Liver (tissue), 8 donors: ENCODE measurements at regions not wholly inside any gene's neighbourhood (a gene's known extent, or its start where the extent isn't known, plus 50 kb on each side); places are given as distances from the start of the nearest gene placed in this dataset.

Source experiments
- DNase-seq: peaks from one replicate; pipeline ENCODE4 v3.0.0-alpha.2; 2017; ENCODE audit warnings: low spot score
- H3K27ac ChIP-seq, 2 donors: one replicate each; pipeline ENCODE4 v1.7.0; 2013; ENCODE audit warnings: inconsistent platforms in 2 of 2, low read length in 2 of 2, control low read depth in 1 of 2, low read depth in 1 of 2, mild to moderate bottlenecking in 1 of 2
- H3K27me3 ChIP-seq, 4 donors: one replicate each; pipeline versions ENCODE4 v1.6.1 to v1.7.0; 2013; ENCODE audit warnings: low read length in 3 of 4, inconsistent platforms in 1 of 4, mild to moderate bottlenecking in 1 of 4, moderate library complexity in 1 of 4; ENCODE audit not compliant: control insufficient read depth in 4 of 4, insufficient read depth in 4 of 4
- H3K36me3 ChIP-seq, 4 donors: one replicate each; pipeline versions ENCODE4 v1.6.1 to v1.7.0; 2013; ENCODE audit warnings: low read length in 3 of 4, mild to moderate bottlenecking in 3 of 4, low read depth in 1 of 4, moderate library complexity in 1 of 4; ENCODE audit not compliant: control insufficient read depth in 4 of 4, insufficient read depth in 3 of 4
- H3K4me1 ChIP-seq, 4 donors: one replicate each; pipeline versions ENCODE4 v1.6.1 to v1.7.0; 2013; ENCODE audit warnings: low read length in 3 of 4, mild to moderate bottlenecking in 3 of 4, moderate library complexity in 1 of 4; ENCODE audit not compliant: control insufficient read depth in 4 of 4, insufficient read depth in 4 of 4
- H3K4me3 ChIP-seq, 3 donors: one replicate each; pipeline versions ENCODE4 v1.6.1 to v1.7.0; 2013; ENCODE audit warnings: low read length in 3 of 3, control low read depth in 1 of 3, low read depth in 1 of 3, mild to moderate bottlenecking in 1 of 3
- H3K9ac ChIP-seq, 2 donors: one replicate each; pipeline ENCODE4 v1.7.0; 2013; ENCODE audit warnings: low read length in 2 of 2, mild to moderate bottlenecking in 2 of 2, moderate library complexity in 2 of 2, control low read depth in 1 of 2, low read depth in 1 of 2
- H3K9me3 ChIP-seq, 4 donors: one replicate each; pipeline versions ENCODE4 v1.6.1 to v1.7.0; 2013; ENCODE audit warnings: low read length in 3 of 4; ENCODE audit not compliant: control insufficient read depth in 4 of 4
- FOXA1 ChIP-seq: IDR thresholded peaks from 2 replicates; pipeline ENCODE4 v1.6.1; 2016; ENCODE audit warnings: antibody characterized with exemption
- FOXA2 ChIP-seq: IDR thresholded peaks from 2 replicates; pipeline ENCODE4 v1.6.1; 2016; ENCODE audit warnings: antibody characterized with exemption
- GABPA ChIP-seq, 2 donors: IDR thresholded peaks in 1 of 2; conservative IDR thresholded peaks in 1 of 2; 2 replicates each; pipeline ENCODE4 v1.6.1; 2016; ENCODE audit warnings: antibody characterized with exemption in 2 of 2, mild to moderate bottlenecking in 1 of 2, moderate library complexity in 1 of 2
- HNF4G ChIP-seq: IDR thresholded peaks from 2 replicates; pipeline ENCODE4 v1.6.1; 2016; ENCODE audit warnings: antibody characterized with exemption
- JUND ChIP-seq, 2 donors: IDR thresholded peaks; 2 replicates each; pipeline ENCODE4 v1.6.1; 2016; ENCODE audit warnings: antibody characterized with exemption in 2 of 2
- NR2F2 ChIP-seq: IDR thresholded peaks from 2 replicates; pipeline ENCODE4 v1.6.1; 2016; ENCODE audit warnings: antibody characterized with exemption
- RAD21 ChIP-seq, 2 donors: IDR thresholded peaks; 2 replicates each; pipeline ENCODE4 v1.6.1; 2016; ENCODE audit warnings: antibody characterized with exemption in 2 of 2, mild to moderate bottlenecking in 2 of 2
- RXRA ChIP-seq, 2 donors: IDR thresholded peaks; 2 replicates each; pipeline ENCODE4 v1.6.1; 2017 to 2018; ENCODE audit warnings: antibody characterized with exemption in 2 of 2, mild to moderate bottlenecking in 1 of 2
- SP1 ChIP-seq: IDR thresholded peaks from 2 replicates; pipeline ENCODE4 v1.6.1; 2018; ENCODE audit warnings: antibody characterized with exemption, mild to moderate bottlenecking
- TAF1 ChIP-seq: conservative IDR thresholded peaks from 2 replicates; pipeline ENCODE4 v1.6.1; 2016; ENCODE audit warnings: antibody characterized with exemption, mild to moderate bottlenecking
- WGBS: extraction: QIAGEN DNeasy Blood & Tissue Kit; methylation state at CpG from one replicate; pipeline ENCODE4 v1.1.7; 2013; 5-methylcytosine and 5-hydroxymethylcytosine counted together
- TF ChIP-seq, protein P1 (sequence below): IDR thresholded peaks from 2 replicates; pipeline ENCODE4 v1.6.1; 2016; ENCODE audit warnings: antibody characterized with exemption
- TF ChIP-seq, protein P2 (sequence below): IDR thresholded peaks from 2 replicates; pipeline ENCODE4 v1.6.1; 2016; ENCODE audit warnings: antibody characterized with exemption
- TF ChIP-seq, protein P3 (sequence below): fragments of 150-350 bp; IDR thresholded peaks from 2 replicates; pipeline ENCODE4 v1.5.1; 2017; ENCODE audit warnings: improper control_type of control experiment, low read depth, low read length; ENCODE audit not compliant: missing input control
- TF ChIP-seq, protein P4 (sequence below): IDR thresholded peaks from 2 replicates; pipeline ENCODE4 v1.6.1; 2016; ENCODE audit warnings: antibody characterized with exemption, mild to moderate bottlenecking
- donor health status: healthy.
- donor health status: healthy.
- donor health status: healthy.
- donor health status: healthy.
- donor health status: healthy.

DNA sequence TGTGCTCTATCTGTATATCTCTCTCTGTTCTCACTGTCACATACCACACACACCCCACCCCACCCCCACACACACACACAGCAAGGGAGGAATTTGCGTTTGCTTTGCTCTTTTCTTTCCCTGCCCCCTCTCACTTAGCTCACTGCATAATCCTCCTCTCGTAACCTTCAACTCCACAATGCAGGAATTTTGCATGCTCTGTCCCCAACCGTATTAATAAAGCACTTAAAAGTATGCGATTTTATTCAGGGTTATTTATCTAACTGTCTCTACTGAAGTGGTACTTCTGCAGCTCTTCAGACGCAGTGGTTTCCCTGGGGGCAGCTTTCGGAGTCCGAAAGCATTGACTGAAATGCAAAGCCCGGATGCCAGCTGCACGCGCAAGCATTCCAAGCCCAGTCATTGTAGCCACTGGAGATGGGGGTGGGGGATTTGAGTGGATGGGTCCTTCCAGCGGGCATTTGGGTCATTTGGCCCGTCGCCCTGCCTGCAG, 105.4 kb upstream of the RBFOX1 start:
- peaks cover 0 to 6% (median 1%) of the 10 kb centered on the region in 4 donors for H3K27me3 ChIP-seq
- H3K4me1 ChIP-seq: no peaks in the 10 kb centered on the region
- no peaks in the 10 kb centered on the region for H3K9me3 ChIP-seq
- no peaks in the 10 kb centered on the region for H3K36me3 ChIP-seq
- no peak for TF ChIP-seq RAD21 (IDR thresholded peaks at IDR 0.05)
- TF ChIP-seq TAF1: no peak
- no peak for TF ChIP-seq FOXA1
- TF ChIP-seq, protein P1, sequence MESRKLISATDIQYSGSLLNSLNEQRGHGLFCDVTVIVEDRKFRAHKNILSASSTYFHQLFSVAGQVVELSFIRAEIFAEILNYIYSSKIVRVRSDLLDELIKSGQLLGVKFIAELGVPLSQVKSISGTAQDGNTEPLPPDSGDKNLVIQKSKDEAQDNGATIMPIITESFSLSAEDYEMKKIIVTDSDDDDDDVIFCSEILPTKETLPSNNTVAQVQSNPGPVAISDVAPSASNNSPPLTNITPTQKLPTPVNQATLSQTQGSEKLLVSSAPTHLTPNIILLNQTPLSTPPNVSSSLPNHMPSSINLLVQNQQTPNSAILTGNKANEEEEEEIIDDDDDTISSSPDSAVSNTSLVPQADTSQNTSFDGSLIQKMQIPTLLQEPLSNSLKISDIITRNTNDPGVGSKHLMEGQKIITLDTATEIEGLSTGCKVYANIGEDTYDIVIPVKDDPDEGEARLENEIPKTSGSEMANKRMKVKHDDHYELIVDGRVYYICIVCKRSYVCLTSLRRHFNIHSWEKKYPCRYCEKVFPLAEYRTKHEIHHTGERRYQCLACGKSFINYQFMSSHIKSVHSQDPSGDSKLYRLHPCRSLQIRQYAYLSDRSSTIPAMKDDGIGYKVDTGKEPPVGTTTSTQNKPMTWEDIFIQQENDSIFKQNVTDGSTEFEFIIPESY: no peak
- TF ChIP-seq GABPA (IDR thresholded peaks at IDR 0.05 in 1 of 2, conservative IDR thresholded peaks at IDR 0.05 in 1 of 2): no peak
- TF ChIP-seq, protein P2, sequence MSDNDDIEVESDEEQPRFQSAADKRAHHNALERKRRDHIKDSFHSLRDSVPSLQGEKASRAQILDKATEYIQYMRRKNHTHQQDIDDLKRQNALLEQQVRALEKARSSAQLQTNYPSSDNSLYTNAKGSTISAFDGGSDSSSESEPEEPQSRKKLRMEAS: no peak
- DNase-seq: no peak
- H3K27ac ChIP-seq: no peak overlapping the region
- no peak overlapping the region for H3K4me3 ChIP-seq
- 30% methylated on average over 13 of the region's 13 CpGs for WGBS
- no peak overlapping the region for H3K9ac ChIP-seq

DNA sequence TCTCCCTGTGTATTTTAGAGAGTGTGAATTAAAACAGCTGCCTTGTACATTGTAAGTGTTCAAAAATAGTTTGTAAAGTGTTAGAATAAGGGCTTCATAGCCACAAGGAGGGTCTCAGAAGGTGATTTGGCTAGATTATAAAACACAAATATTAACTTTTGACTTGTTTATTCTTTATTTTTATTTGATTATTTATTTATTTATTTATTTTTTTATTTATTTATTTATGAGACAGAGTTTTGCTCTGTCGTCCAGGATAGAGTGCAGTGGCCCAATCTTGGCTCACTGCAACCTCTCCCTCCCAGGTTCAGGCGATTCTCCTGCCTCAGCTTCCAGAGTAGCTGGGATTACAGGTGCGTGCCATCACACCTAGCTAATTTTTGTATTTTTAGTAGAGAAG, 111.5 kb upstream of the RBFOX1 start:
- Histone ChIP-seq H3K4me1 (no peaks in the 10 kb centered on the region), H3K27me3 (no peaks in the 10 kb centered on the region), H3K27ac (no peak overlapping the region), H3K36me3 (no peaks in the 10 kb centered on the region), H3K9ac (no peak overlapping the region), H3K9me3 (no peaks in the 10 kb centered on the region), H3K4me3 (no peak overlapping the region)
- DNase-seq: no peak
- WGBS: 82% methylated on average over 3 of the region's 3 CpGs
- TF ChIP-seq, protein P1: no peak
- TF ChIP-seq SP1 (no peak), RXRA (IDR thresholded peaks at IDR 0.05) (no peak), HNF4G (no peak), RAD21 (IDR thresholded peaks at IDR 0.05) (no peak), JUND (IDR thresholded peaks at IDR 0.05) (no peak), FOXA2 (no peak), FOXA1 (no peak), NR2F2 (no peak)
- TF ChIP-seq, protein P3, sequence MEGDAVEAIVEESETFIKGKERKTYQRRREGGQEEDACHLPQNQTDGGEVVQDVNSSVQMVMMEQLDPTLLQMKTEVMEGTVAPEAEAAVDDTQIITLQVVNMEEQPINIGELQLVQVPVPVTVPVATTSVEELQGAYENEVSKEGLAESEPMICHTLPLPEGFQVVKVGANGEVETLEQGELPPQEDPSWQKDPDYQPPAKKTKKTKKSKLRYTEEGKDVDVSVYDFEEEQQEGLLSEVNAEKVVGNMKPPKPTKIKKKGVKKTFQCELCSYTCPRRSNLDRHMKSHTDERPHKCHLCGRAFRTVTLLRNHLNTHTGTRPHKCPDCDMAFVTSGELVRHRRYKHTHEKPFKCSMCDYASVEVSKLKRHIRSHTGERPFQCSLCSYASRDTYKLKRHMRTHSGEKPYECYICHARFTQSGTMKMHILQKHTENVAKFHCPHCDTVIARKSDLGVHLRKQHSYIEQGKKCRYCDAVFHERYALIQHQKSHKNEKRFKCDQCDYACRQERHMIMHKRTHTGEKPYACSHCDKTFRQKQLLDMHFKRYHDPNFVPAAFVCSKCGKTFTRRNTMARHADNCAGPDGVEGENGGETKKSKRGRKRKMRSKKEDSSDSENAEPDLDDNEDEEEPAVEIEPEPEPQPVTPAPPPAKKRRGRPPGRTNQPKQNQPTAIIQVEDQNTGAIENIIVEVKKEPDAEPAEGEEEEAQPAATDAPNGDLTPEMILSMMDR: no peak
- TF ChIP-seq, protein P4, sequence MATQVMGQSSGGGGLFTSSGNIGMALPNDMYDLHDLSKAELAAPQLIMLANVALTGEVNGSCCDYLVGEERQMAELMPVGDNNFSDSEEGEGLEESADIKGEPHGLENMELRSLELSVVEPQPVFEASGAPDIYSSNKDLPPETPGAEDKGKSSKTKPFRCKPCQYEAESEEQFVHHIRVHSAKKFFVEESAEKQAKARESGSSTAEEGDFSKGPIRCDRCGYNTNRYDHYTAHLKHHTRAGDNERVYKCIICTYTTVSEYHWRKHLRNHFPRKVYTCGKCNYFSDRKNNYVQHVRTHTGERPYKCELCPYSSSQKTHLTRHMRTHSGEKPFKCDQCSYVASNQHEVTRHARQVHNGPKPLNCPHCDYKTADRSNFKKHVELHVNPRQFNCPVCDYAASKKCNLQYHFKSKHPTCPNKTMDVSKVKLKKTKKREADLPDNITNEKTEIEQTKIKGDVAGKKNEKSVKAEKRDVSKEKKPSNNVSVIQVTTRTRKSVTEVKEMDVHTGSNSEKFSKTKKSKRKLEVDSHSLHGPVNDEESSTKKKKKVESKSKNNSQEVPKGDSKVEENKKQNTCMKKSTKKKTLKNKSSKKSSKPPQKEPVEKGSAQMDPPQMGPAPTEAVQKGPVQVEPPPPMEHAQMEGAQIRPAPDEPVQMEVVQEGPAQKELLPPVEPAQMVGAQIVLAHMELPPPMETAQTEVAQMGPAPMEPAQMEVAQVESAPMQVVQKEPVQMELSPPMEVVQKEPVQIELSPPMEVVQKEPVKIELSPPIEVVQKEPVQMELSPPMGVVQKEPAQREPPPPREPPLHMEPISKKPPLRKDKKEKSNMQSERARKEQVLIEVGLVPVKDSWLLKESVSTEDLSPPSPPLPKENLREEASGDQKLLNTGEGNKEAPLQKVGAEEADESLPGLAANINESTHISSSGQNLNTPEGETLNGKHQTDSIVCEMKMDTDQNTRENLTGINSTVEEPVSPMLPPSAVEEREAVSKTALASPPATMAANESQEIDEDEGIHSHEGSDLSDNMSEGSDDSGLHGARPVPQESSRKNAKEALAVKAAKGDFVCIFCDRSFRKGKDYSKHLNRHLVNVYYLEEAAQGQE: no peak
